Thymus (tissue), 11 donors: ENCODE measurements at regions not wholly inside any gene's neighbourhood (a gene's known extent, or its start where the extent isn't known, plus 50 kb on each side); places are given as distances from the start of the nearest gene placed in this dataset.
"Not testable (repeated sequence)": the region's sequence is repeated elsewhere in the genome, so short reads cannot be mapped to it uniquely, and the experiment has no call there.

Source experiments
- DNase-seq, 9 donors: peaks; one replicate each; pipeline ENCODE4 v3.0.0-alpha.2; 2013; ENCODE audit warnings: low spot score in 9 of 9, low read depth in 6 of 9, missing footprints in 1 of 9
- H3K27ac ChIP-seq, 2 donors: one replicate each; pipeline ENCODE4 v1.5.1; 2013; ENCODE audit warnings: control low read depth in 1 of 2, low read depth in 1 of 2, low read length in 1 of 2, mild to moderate bottlenecking in 1 of 2, moderate library complexity in 1 of 2
- H3K27me3 ChIP-seq, 2 donors: one replicate each; pipeline ENCODE4 v1.5.1; 2013; ENCODE audit warnings: low read length in 1 of 2; ENCODE audit not compliant: control insufficient read depth in 2 of 2, insufficient read depth in 1 of 2
- H3K36me3 ChIP-seq, 2 donors: one replicate each; pipeline ENCODE4 v1.5.1; 2013; ENCODE audit warnings: low read length in 1 of 2, mild to moderate bottlenecking in 1 of 2, moderate library complexity in 1 of 2; ENCODE audit not compliant: control insufficient read depth in 2 of 2, insufficient read depth in 2 of 2
- H3K4me1 ChIP-seq, 2 donors: one replicate each; pipeline ENCODE4 v1.5.1; 2013; ENCODE audit warnings: low read length in 2 of 2; ENCODE audit not compliant: control insufficient read depth in 2 of 2, insufficient read depth in 2 of 2
- H3K4me3 ChIP-seq, 2 donors: one replicate each; pipeline ENCODE4 v1.5.1; 2013; ENCODE audit warnings: low read length in 2 of 2, control low read depth in 1 of 2, mild to moderate bottlenecking in 1 of 2
- H3K9me3 ChIP-seq, 2 donors: one replicate each; pipeline ENCODE4 v1.5.1; 2013; ENCODE audit warnings: low read length in 1 of 2, mild to moderate bottlenecking in 1 of 2; ENCODE audit not compliant: control insufficient read depth in 2 of 2, insufficient read depth in 1 of 2
- WGBS: extraction: QIAGEN DNeasy Blood & Tissue Kit; methylation state at CpG from one replicate; pipeline ENCODE4 v1.1.7; 2013; 5-methylcytosine and 5-hydroxymethylcytosine counted together
- donor health status: healthy.

- Histone ChIP-seq H3K27ac (no peak overlapping the region), H3K27me3 (no peaks in the 10 kb centered on the region), H3K4me3 (no peak overlapping the region), H3K4me1 (no peaks in the 10 kb centered on the region), H3K36me3 (no peaks in the 10 kb centered on the region), H3K9me3 (no peaks in the 10 kb centered on the region)
- DNase-seq, result no peak
- WGBS, result 90% methylated on average over 1 of the region's 1 CpG
Observed at GRCh38 chr7:79608005-79608404, 154.5 kb upstream of the MAGI2 start.

GRCh38 chr7:79604841-79605240 is 151.4 kb upstream of the MAGI2 start:
- H3K36me3 ChIP-seq, result no peaks in the 10 kb centered on the region
- no peaks in the 10 kb centered on the region for H3K9me3 ChIP-seq
- 98% methylated on average over 4 of the region's 4 CpGs for WGBS
- no peaks in the 10 kb centered on the region for H3K27me3 ChIP-seq
- no peak overlapping the region for H3K27ac ChIP-seq
- no peak overlapping the region for H3K4me3 ChIP-seq
- no peak for DNase-seq
- H3K4me1 ChIP-seq, result no peaks in the 10 kb centered on the region

GRCh38 chr7:79598351-79598750 is 144.9 kb upstream of the MAGI2 start:
- Histone ChIP-seq H3K27ac (no peak overlapping the region), H3K4me1 (no peaks in the 10 kb centered on the region), H3K27me3 (no peaks in the 10 kb centered on the region), H3K36me3 (no peaks in the 10 kb centered on the region), H3K4me3 (no peak overlapping the region), H3K9me3 (no peaks in the 10 kb centered on the region)
- 48% methylated on average over 3 of the region's 3 CpGs for WGBS
- no peak for DNase-seq

GRCh38 chr7:79594671-79595070 is 141.2 kb upstream of the MAGI2 start:
- H3K27me3 ChIP-seq, H3K4me3 ChIP-seq, H3K9me3 ChIP-seq, DNase-seq, H3K36me3 ChIP-seq, H3K4me1 ChIP-seq, H3K27ac ChIP-seq: not testable (repeated sequence)
- WGBS, result 68% methylated on average over 5 of the region's 5 CpGs

GRCh38 chr7:79593866-79594301 is 140.4 kb upstream of the MAGI2 start:
- DNase-seq, result no peak
- H3K27me3 ChIP-seq, result no peaks in the 10 kb centered on the region
- H3K9me3 ChIP-seq, result no peaks in the 10 kb centered on the region
- H3K4me1 ChIP-seq, result no peaks in the 10 kb centered on the region
- no peak overlapping the region for H3K4me3 ChIP-seq
- H3K27ac ChIP-seq, result no peak overlapping the region
- H3K36me3 ChIP-seq, result no peaks in the 10 kb centered on the region

GRCh38 chr7:79590916-79591623 is 137.6 kb upstream of the MAGI2 start:
- H3K27ac ChIP-seq, result no peak overlapping the region
- no peaks in the 10 kb centered on the region for H3K36me3 ChIP-seq
- no peak for DNase-seq
- H3K4me3 ChIP-seq, result no peak overlapping the region
- H3K4me1 ChIP-seq, result no peaks in the 10 kb centered on the region
- no peaks in the 10 kb centered on the region for H3K27me3 ChIP-seq
- H3K9me3 ChIP-seq, result no peaks in the 10 kb centered on the region

- no peak for DNase-seq
- no peak overlapping the region for H3K4me3 ChIP-seq
- H3K27me3 ChIP-seq, result no peaks in the 10 kb centered on the region
- no peaks in the 10 kb centered on the region for H3K4me1 ChIP-seq
- H3K36me3 ChIP-seq, result no peaks in the 10 kb centered on the region
- no peaks in the 10 kb centered on the region for H3K9me3 ChIP-seq
- 89% methylated on average over 1 of the region's 1 CpG for WGBS
- H3K27ac ChIP-seq, result no peak overlapping the region
Observed at GRCh38 chr7:79590391-79590790, 136.9 kb upstream of the MAGI2 start.

GRCh38 chr7:79570903-79571302 is 117.4 kb upstream of the MAGI2 start:
- H3K36me3 ChIP-seq, result no peaks in the 10 kb centered on the region
- WGBS, result 67% methylated on average over 2 of the region's 2 CpGs
- no peaks in the 10 kb centered on the region for H3K27me3 ChIP-seq
- no peak for DNase-seq
- no peaks in the 10 kb centered on the region for H3K4me1 ChIP-seq
- H3K27ac ChIP-seq, result no peak overlapping the region
- H3K4me3 ChIP-seq, result no peak overlapping the region
- H3K9me3 ChIP-seq, result no peaks in the 10 kb centered on the region

- no peak overlapping the region for H3K27ac ChIP-seq
- H3K4me1 ChIP-seq, result no peaks in the 10 kb centered on the region
- no peaks in the 10 kb centered on the region for H3K36me3 ChIP-seq
- DNase-seq, result no peak
- over 99% methylated on average over 2 of the region's 2 CpGs for WGBS
- no peaks in the 10 kb centered on the region for H3K9me3 ChIP-seq
- H3K4me3 ChIP-seq, result no peak overlapping the region
- no peaks in the 10 kb centered on the region for H3K27me3 ChIP-seq
Observed at GRCh38 chr7:79563821-79564522, 110.5 kb upstream of the MAGI2 start.
